ENCODE measurements at regions not wholly inside any gene's neighbourhood (a gene's known extent, or its start where the extent isn't known, plus 50 kb on each side); places are given as distances from the start of the nearest gene placed in this dataset.

GRCh38 chr4:106806158-106806797 is 229.8 kb downstream of the DKK2 start:
- no peak for TF ChIP-seq CTCF (IDR thresholded peaks at IDR 0.05; ENCODE audit: low read depth, low read length)
- H3K4me3 ChIP-seq (ENCODE audit: low read depth, low read length): no peak overlapping the region
- DNase-seq (ENCODE audit: low read depth, low spot score): no peak
- in situ Hi-C loops (cut with HindIII; ENCODE audit: low sequenced_read_pairs): no loop called here

GRCh38 chr4:106803083-106803482 is 233.0 kb downstream of the DKK2 start:
- no peak for DNase-seq (ENCODE audit: low read depth, low spot score)

GRCh38 chr4:106801386-106801785 is 234.7 kb downstream of the DKK2 start:
- no peak overlapping the region for H3K4me3 ChIP-seq (ENCODE audit: low read depth, low read length)
- in situ Hi-C loops (cut with HindIII; ENCODE audit: low sequenced_read_pairs): no loop called here
- no peak for DNase-seq (ENCODE audit: low read depth, low spot score)
- TF ChIP-seq CTCF (IDR thresholded peaks at IDR 0.05; ENCODE audit: low read depth, low read length): no peak

More at GRCh38 chr4:106803083-106803482, 233.0 kb downstream of the DKK2 start:
- TF ChIP-seq CTCF (IDR thresholded peaks at IDR 0.05; ENCODE audit: low read depth, low read length): no peak
- in situ Hi-C loops (cut with HindIII; ENCODE audit: low sequenced_read_pairs): no loop called here
- H3K4me3 ChIP-seq (ENCODE audit: low read depth, low read length): no peak overlapping the region

GRCh38 chr4:106796876-106797275 is 239.2 kb downstream of the DKK2 start:
- in situ Hi-C loops (cut with HindIII; ENCODE audit: low sequenced_read_pairs): no loop called here
- DNase-seq (ENCODE audit: low read depth, low spot score): no peak
- no peak for TF ChIP-seq CTCF (IDR thresholded peaks at IDR 0.05; ENCODE audit: low read depth, low read length)
- H3K4me3 ChIP-seq (ENCODE audit: low read depth, low read length): no peak overlapping the region

GRCh38 chr4:106795326-106795725 is 240.8 kb downstream of the DKK2 start:
- TF ChIP-seq CTCF (IDR thresholded peaks at IDR 0.05; ENCODE audit: low read depth, low read length): no peak
- in situ Hi-C loops (cut with HindIII; ENCODE audit: low sequenced_read_pairs): no loop called here
- DNase-seq (ENCODE audit: low read depth, low spot score): no peak
- H3K4me3 ChIP-seq (ENCODE audit: low read depth, low read length): no peak overlapping the region

GRCh38 chr4:106793933-106794332 is 242.2 kb downstream of the DKK2 start:
- no peak for TF ChIP-seq CTCF (IDR thresholded peaks at IDR 0.05; ENCODE audit: low read depth, low read length)
- no peak for DNase-seq (ENCODE audit: low read depth, low spot score)
- in situ Hi-C loops (cut with HindIII; ENCODE audit: low sequenced_read_pairs): no loop called here
- no peak overlapping the region for H3K4me3 ChIP-seq (ENCODE audit: low read depth, low read length)

Measured in astrocyte of the spinal cord (primary cell).